Activated T-cell treated with anti-CD3 and anti-CD28 coated beads, Interleukin-2, amount 50 U/mL, for 4 hours (primary cell): ENCODE measurements at regions not wholly inside any gene's neighbourhood (a gene's known extent, or its start where the extent isn't known, plus 50 kb on each side); places are given as distances from the start of the nearest gene placed in this dataset.

Experiments used
- ATAC-seq, 2 donors: fragments of 200-7000 bp; cut with Tn5 transposase; one replicate each; pipeline ENCODE4 v1.10.0; 2021
- DNase-seq: peaks from one replicate; pipeline ENCODE4 v3.0.0-alpha.2; 2020
- H3K27me3 Mint-ChIP-seq: one replicate; pipeline ENCODE4 v1.8.0; 2021; ENCODE audit warnings: low read depth, mixed read lengths
- H3K36me3 Mint-ChIP-seq: one replicate; pipeline ENCODE4 v1.8.0; 2022; ENCODE audit warnings: mixed read lengths; ENCODE audit not compliant: insufficient read depth
- H3K4me1 Mint-ChIP-seq: one replicate; pipeline ENCODE4 v1.8.0; 2021; ENCODE audit warnings: low read depth, mixed read lengths
- H3K4me3 Mint-ChIP-seq: one replicate; pipeline ENCODE4 v1.8.0; 2021; ENCODE audit warnings: mild to moderate bottlenecking, moderate library complexity, mixed read lengths
- H3K9me3 Mint-ChIP-seq: one replicate; pipeline ENCODE4 v1.8.0; 2021; ENCODE audit warnings: mixed read lengths

DNA sequence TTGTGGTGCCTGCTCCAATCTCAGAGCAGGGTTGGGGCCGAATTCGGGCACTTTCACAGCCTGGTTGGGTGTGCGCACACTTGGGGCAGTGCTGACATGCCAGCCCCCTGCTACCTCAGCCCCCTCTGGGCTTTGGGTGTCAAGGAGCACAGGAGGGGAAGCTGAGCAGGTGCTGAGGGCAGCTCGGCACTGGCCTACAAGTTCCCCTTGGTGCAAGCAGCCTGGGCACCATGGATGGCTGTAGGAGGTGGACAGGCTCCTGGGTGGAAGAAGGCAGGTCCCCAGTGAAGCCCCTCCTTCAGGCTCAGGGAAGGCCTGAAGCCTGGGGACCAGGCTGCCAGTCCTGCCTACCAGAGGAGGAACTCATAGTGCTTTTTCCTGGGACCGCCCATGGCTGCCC lies 326.6 kb downstream of the NDFIP2 start:
- H3K36me3 Mint-ChIP-seq = no peaks in the 10 kb centered on the region
- ATAC-seq (peak in 1 of 2 donors; percentile 23), DNase-seq (no peak)
- no peak overlapping the region for H3K4me3 Mint-ChIP-seq
- no peaks in the 10 kb centered on the region for H3K9me3 Mint-ChIP-seq
- no peaks in the 10 kb centered on the region for H3K4me1 Mint-ChIP-seq
- H3K27me3 Mint-ChIP-seq = no peaks in the 10 kb centered on the region

DNA sequence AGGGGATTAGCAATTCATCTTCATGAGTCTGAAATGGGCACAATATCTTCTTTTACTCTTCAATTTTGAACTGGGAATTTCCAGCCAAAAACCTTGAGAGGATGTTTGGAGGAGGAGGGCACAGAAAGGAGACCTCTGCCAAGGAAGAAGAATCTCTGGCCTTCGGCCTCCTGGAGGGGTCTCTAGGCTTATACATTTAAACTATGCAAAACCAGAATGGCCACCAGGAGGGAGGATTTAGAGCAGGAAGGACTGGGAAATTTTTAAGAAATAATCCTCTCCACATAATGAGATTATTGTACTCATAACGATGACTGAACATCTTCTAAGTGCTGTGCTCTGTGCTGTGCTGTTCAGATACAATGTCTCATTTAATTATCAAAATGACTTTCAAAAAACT lies 325.9 kb downstream of the NDFIP2 start:
- no peaks in the 10 kb centered on the region for H3K4me1 Mint-ChIP-seq
- no peaks in the 10 kb centered on the region for H3K36me3 Mint-ChIP-seq
- no peaks in the 10 kb centered on the region for H3K9me3 Mint-ChIP-seq
- ATAC-seq (no peak), DNase-seq (no peak)
- no peak overlapping the region for H3K4me3 Mint-ChIP-seq
- H3K27me3 Mint-ChIP-seq = no peaks in the 10 kb centered on the region

DNA sequence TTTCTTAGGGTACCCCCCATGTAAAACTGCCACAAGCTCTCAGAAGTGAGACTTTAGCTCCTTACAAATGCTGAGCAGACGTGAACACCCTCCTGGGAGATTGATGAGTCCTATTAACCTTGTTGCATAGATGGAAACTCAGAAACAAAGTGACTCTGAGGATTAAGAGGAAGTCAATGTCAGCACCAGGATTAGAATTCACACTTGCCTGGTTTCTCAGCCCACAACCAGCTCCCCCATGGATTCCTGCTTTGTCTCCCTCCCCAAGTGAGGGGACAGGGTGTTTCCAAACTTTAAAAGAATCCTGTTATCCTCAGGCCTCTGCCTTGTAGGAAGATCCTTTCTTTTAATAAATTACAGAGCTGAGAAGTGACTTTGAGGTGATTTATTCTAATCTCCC lies 324.4 kb downstream of the NDFIP2 start:
- ATAC-seq = no peak
- no peak for DNase-seq
- no peak overlapping the region for H3K4me3 Mint-ChIP-seq
- H3K4me1 Mint-ChIP-seq = no peaks in the 10 kb centered on the region
- no peaks in the 10 kb centered on the region for H3K36me3 Mint-ChIP-seq
- H3K27me3 Mint-ChIP-seq = no peaks in the 10 kb centered on the region
- no peaks in the 10 kb centered on the region for H3K9me3 Mint-ChIP-seq

DNA sequence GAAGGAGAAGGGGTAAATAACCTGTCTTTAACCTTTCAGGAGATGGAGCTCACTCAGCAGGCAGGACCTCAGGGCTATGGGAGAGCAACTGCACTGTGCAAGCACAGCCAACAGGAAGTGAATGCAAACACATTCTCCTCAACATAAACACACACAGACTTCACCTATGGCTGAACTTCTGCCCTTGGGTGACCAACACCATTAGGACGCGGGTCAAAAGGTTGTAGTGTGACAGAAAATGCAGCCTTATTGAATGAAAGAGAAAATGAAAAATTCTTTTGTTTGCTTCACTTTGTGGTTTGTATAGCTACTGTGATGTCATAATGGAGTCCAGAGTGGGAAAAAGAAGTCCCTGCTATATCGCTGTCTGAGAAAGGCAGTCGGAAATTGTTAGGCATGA lies 323.0 kb downstream of the NDFIP2 start:
- H3K9me3 Mint-ChIP-seq = no peaks in the 10 kb centered on the region
- H3K36me3 Mint-ChIP-seq = no peaks in the 10 kb centered on the region
- H3K27me3 Mint-ChIP-seq = no peaks in the 10 kb centered on the region
- DNase-seq = no peak
- H3K4me3 Mint-ChIP-seq = no peak overlapping the region
- H3K4me1 Mint-ChIP-seq = no peaks in the 10 kb centered on the region
- ATAC-seq = no peak

DNA sequence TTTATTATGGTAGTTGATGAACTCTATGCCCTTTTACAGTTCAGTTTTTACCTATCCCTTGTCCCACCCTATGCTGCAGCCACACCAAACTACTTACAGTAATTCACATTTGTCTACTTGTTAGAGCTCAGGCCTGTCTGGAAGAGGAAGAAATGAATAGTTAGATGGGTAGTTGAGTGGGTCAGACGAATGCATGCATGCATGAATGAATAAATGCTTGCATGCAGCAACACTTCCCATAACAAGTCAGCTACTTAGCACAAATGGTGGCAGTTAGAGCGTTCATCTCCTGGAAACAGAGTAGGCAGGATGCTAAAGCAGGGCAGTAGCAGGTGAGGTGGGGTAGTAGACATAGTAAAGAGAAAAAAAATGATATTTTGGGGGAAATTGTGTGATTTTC lies 322.3 kb downstream of the NDFIP2 start:
- Mint-ChIP-seq H3K4me3 (no peak overlapping the region), H3K4me1 (no peaks in the 10 kb centered on the region), H3K9me3 (no peaks in the 10 kb centered on the region), H3K36me3 (no peaks in the 10 kb centered on the region), H3K27me3 (no peaks in the 10 kb centered on the region)
- DNase-seq (no peak), ATAC-seq (no peak)

DNA sequence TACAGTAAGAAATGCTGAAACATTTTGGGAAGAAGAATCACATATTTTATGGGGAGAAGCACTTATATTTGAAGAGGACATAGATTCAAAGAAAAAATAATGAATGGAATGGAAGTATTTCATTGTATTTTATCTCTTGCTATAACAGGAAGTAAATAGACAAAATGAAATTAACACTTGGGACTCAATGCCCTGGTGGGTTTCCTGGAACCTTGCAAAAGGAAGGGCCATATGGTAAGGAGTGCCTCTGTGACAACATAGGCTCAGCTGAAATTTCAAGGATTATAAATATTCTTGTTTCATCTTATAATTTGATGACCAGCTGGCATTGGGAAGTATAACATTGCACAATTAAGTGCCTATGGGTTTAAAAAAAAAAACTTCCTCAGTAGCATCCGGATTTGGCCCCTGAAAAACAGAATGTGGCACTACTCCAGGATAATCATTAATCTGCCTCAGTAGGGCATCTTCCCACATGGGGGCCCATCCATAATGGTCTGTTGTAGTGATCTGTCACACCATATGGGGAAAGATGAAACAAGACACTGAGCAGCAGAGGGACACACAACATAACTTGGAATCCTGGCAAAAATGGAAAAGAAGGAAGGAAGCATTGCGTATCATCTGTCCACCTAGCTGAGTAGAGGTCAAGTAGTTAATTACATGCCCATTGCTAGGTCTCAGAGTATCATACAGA lies 321.6 kb downstream of the NDFIP2 start:
- Mint-ChIP-seq H3K9me3 (no peaks in the 10 kb centered on the region), H3K4me3 (no peak overlapping the region), H3K4me1 (no peaks in the 10 kb centered on the region), H3K27me3 (no peaks in the 10 kb centered on the region), H3K36me3 (no peaks in the 10 kb centered on the region)
- DNase-seq = no peak
- ATAC-seq = no peak

DNA sequence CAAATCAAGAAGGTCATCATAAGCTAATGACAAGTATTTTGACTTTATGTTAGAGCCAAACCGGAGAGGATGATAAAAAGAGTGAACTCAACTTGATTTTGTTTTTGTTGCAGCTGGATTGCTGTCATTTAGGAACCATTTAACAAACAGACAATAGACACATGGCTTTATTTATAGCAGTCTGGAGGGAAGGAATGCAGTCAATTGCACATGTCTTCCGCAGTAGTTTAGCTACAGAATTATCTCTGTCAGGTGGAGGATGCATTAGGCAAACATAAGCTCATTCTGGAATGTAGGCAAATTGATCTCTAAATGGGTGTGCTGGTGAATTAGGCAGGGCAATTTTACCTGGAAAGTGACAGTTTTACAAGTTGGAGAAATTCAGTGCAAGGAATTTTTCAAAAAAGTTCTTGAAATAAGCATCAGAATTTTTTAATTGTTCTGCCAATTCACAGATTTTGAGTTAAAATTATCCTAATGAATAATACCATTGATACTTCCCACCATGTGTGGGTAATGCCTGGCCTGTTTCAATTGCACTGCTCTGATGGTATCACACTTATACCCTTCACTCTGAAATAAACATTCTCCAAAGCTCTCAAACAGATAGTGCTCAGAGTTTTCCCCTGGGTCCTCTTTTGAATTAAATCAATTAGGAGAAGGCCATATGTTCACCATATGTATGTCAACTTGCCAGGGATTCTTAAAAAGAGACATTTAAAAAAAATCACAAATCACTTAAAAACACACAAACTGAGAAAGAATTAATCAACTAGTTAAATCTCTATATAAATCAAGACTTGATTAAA lies 318.3 kb downstream of the NDFIP2 start:
- ATAC-seq = no peak
- Mint-ChIP-seq H3K9me3 (no peaks in the 10 kb centered on the region), H3K4me1 (no peaks in the 10 kb centered on the region), H3K36me3 (no peaks in the 10 kb centered on the region), H3K4me3 (no peak overlapping the region), H3K27me3 (no peaks in the 10 kb centered on the region)
- no peak for DNase-seq

DNA sequence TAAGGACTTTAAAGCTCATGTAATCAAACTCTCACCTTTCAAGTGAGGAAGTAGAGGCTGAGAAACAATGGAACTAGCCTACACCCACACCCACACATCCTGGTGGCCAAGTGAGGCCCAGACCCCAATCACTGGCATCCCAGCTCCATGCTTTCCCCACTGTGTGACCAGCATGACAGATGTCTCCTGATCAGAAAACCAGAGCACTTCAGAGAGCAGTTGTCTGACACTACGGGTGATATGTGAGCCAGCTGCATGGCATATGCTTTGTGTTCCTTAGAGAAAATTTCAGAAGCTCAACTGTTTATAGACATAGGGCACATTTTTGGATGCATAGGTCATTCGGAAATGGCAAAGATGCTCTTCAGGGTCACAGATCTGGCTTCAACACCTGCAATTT lies 315.2 kb downstream of the NDFIP2 start:
- DNase-seq (no peak), ATAC-seq (no peak)
- Mint-ChIP-seq H3K27me3 (no peaks in the 10 kb centered on the region), H3K4me3 (no peak overlapping the region), H3K9me3 (no peaks in the 10 kb centered on the region), H3K4me1 (no peaks in the 10 kb centered on the region), H3K36me3 (no peaks in the 10 kb centered on the region)

DNA sequence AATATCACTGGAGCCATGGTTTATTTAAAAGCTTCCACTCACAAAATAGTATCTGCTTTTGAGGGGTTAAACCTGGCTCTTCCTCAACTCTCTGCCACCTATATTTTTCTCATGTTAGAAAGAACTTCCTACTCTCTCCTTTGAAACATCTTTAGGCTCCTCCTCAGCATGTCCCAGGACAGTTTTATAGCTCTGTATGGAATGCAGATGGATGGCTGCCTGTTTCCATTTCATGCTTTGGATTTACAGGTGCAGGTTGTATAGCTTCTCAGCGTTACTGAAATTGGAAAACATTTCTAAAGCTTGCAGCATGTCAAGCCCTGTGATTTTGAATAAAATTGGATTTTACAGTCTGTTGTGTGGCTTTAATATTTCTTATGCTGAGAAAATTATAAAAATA lies 314.0 kb downstream of the NDFIP2 start:
- DNase-seq (no peak), ATAC-seq (no peak)
- no peak overlapping the region for H3K4me3 Mint-ChIP-seq
- no peaks in the 10 kb centered on the region for H3K4me1 Mint-ChIP-seq
- H3K27me3 Mint-ChIP-seq = no peaks in the 10 kb centered on the region
- H3K36me3 Mint-ChIP-seq = no peaks in the 10 kb centered on the region
- no peaks in the 10 kb centered on the region for H3K9me3 Mint-ChIP-seq

DNA sequence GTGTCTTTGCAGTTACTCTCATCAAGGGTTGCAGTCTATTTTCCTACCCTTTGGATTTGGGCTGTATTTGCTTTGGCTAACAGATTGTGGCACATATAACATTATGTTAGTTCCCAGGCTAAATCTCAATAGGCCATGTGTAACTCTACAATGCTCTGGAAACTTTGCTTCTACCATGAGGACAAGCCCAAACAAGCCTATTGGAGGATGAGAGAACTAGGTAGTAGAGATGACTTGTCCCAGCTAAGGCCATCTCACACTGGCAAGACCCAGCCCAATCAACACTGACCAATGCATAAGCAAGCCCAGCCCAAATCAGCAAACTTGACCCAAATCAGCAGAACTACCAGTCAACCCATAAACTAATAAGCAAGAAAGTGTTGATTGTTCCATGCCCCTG lies 311.8 kb downstream of the NDFIP2 start:
- Mint-ChIP-seq H3K9me3 (no peaks in the 10 kb centered on the region), H3K4me3 (no peak overlapping the region), H3K36me3 (no peaks in the 10 kb centered on the region), H3K27me3 (no peaks in the 10 kb centered on the region), H3K4me1 (no peaks in the 10 kb centered on the region)
- ATAC-seq (no peak), DNase-seq (no peak)

DNA sequence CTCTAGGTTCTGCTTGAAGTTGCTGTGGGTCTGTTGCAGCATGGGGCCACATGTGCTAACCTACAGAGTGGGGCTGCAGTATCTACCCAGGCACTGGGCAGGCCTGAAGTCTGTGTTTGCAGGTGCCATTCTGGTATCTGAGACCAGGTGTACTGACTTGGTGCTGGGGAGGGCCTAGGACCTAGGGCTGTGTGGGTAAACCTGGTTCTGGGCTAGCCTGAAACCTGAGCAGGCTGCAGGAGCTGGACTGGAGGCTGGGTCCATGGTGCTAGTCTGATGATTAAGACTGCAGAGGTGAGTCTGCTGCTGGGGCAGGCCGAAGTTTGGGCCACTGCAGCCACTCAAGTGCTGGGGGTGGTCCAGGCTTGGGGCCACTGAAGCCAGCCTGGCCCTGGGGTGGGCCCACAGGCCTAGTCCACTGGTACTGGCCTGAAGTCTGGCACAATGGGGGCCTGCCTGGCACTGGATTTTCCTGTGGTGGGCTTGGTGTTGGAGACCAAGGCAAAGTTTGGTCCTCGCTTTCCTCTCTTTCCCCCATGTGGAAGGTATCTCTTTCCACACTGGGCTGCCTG lies 310.6 kb downstream of the NDFIP2 start:
- no peaks in the 10 kb centered on the region for H3K27me3 Mint-ChIP-seq
- ATAC-seq (no peak), DNase-seq (no peak)
- H3K36me3 Mint-ChIP-seq = no peaks in the 10 kb centered on the region
- H3K4me1 Mint-ChIP-seq = no peaks in the 10 kb centered on the region
- no peak overlapping the region for H3K4me3 Mint-ChIP-seq
- H3K9me3 Mint-ChIP-seq = no peaks in the 10 kb centered on the region

DNA sequence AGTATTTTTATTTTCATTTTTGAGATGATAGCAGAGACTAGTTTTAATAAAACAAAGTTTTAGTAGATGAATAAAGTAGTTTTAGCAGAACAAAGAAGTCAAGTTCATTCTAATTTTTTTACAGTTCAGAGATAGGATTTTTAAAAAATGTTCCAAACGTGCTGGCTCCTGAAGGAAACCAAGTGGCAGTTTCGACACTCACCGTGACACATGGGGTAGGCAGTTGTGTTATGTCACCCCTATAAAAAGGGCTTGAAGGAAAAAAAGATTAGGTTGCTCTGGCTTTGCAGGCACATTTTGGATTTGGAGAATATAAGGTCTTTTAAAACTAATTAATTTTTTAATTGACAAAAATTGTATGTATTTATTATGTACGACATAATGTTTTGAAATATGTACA lies 305.2 kb downstream of the NDFIP2 start:
- H3K36me3 Mint-ChIP-seq = no peaks in the 10 kb centered on the region
- no peak for ATAC-seq
- no peaks in the 10 kb centered on the region for H3K4me1 Mint-ChIP-seq
- DNase-seq = no peak
- H3K27me3 Mint-ChIP-seq = no peaks in the 10 kb centered on the region
- H3K4me3 Mint-ChIP-seq = no peak overlapping the region
- no peaks in the 10 kb centered on the region for H3K9me3 Mint-ChIP-seq

DNA sequence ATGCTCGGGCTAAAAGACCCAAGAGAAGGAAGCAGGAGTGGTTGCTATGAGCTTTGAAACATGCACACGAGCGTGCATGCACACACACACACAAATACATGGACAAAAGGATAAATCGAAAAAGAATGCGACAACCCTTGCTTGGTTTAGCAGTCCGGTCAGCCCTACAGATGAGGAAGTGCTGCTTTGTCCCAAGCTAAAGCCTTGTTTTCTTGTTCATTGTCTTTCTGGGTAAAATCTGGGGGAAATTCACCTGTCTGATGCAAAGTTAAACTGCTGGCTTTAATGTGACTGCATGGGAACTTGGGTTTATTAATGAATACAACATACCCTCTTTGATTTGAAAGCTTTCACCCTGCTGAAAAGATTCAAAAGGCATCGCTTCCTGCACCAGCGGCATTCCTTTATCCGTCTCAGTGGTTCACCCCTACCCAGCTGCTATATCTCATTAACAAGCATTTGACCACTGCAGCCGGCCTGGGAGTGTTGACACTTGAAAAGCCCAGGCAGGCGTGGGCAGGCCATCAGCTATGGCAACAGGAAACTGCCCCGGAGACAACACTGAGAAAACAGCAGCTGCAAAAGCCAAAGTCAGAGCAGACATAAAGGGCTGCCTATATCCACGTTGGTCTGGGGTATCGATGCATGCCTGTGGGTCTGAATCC lies 301.7 kb downstream of the NDFIP2 start:
- Mint-ChIP-seq H3K36me3 (no peaks in the 10 kb centered on the region), H3K27me3 (no peaks in the 10 kb centered on the region), H3K4me3 (no peak overlapping the region), H3K4me1 (no peaks in the 10 kb centered on the region), H3K9me3 (no peaks in the 10 kb centered on the region)
- DNase-seq (no peak), ATAC-seq (no peak)

DNA sequence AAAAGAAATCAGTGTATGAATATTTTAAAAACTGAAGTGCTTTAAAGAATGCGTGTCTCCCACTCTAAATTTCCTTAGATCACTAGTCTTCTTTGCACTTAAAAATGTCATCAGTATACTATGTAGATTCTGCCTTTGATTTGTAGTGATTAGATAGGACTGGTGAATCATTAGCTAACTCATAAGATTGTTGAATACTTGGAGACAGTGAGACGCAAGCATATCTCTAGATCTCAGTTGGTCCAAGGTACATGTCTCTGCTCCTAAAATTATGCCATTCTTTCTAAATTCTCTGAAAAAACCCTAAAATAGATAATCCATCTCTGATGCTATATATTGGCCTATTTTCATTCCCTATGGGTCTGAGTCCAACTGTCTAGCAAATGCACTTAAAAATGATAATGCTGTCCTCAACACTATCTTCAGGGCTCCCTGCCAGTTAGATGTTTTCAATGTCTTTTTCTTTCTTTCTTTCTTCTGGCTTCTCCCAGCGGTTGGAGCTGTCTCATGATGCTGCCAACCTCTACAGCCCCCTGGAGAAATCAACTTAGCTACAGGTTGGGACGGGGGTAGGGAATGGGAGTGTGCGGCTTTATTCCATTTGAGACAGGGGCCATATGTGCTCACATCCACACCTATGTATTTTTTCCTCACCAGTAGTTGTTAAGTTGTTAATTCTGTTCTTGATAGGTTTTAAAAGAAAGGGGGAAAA lies 301.0 kb downstream of the NDFIP2 start:
- ATAC-seq (no peak), DNase-seq (no peak)
- H3K36me3 Mint-ChIP-seq = no peaks in the 10 kb centered on the region

More for the DNA sequence above, 301.0 kb downstream of the NDFIP2 start:
- no peak overlapping the region for H3K4me3 Mint-ChIP-seq
- no peaks in the 10 kb centered on the region for H3K9me3 Mint-ChIP-seq
- H3K27me3 Mint-ChIP-seq = no peaks in the 10 kb centered on the region
- no peaks in the 10 kb centered on the region for H3K4me1 Mint-ChIP-seq
